ENCODE measurements at regions not wholly inside any gene's neighbourhood (a gene's known extent, or its start where the extent isn't known, plus 50 kb on each side); places are given as distances from the start of the nearest gene placed in this dataset.

GRCh38 chr1:209158851-209159250 lies 424.7 kb upstream of the CAMK1G start:
- H3K36me3 ChIP-seq = no peaks in the 10 kb centered on the region
- no peak overlapping the region for H3K4me3 ChIP-seq
- no peak overlapping the region for H3K27ac ChIP-seq
- H3K27me3 ChIP-seq = no peaks in the 10 kb centered on the region
- 81% methylated on average over 1 of the region's 1 CpG for WGBS
- no peak for TF ChIP-seq EP300 (IDR thresholded peaks at IDR 0.05)
- TF ChIP-seq POLR2AphosphoS5 (IDR thresholded peaks at IDR 0.05) = no peak
- TF ChIP-seq CTCF (IDR thresholded peaks at IDR 0.05) = no peak
- TF ChIP-seq POLR2A (IDR thresholded peaks at IDR 0.05) = no peak
- H3K4me1 ChIP-seq = no peaks in the 10 kb centered on the region
- no peaks in the 10 kb centered on the region for H3K9me3 ChIP-seq
- DNase-seq (ENCODE audit: low spot score in 2 of 2) = no peak

DNA sequence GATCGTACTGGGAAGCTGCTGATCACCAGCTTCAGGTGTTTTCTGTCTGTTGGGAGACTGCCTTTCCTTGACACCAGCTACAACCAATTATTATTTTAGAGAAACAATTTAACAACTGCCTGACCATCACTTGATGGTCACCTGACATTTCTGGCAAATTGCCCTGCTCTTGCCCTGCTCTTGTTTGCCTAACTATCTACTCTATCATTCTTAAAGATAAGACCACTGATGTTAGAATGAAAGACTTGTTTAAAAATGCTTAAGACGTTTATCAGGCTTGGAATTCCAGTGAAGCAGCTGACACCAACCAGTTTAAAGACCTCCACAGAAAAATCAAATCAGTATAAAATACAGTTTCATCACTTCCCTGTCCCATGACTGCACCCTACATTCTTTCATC lies 423.3 kb upstream of the CAMK1G start:
- no peaks in the 10 kb centered on the region for H3K36me3 ChIP-seq
- TF ChIP-seq POLR2AphosphoS5 (IDR thresholded peaks at IDR 0.05) = no peak
- no peak for TF ChIP-seq EP300 (IDR thresholded peaks at IDR 0.05)
- TF ChIP-seq CTCF (IDR thresholded peaks at IDR 0.05) = no peak
- no peak for TF ChIP-seq POLR2A (IDR thresholded peaks at IDR 0.05)
- H3K4me3 ChIP-seq = no peak overlapping the region
- 82% methylated on average over 2 of the region's 2 CpGs for WGBS
- DNase-seq (ENCODE audit: low spot score in 2 of 2) = no peak
- H3K27me3 ChIP-seq = no peaks in the 10 kb centered on the region
- H3K27ac ChIP-seq = no peak overlapping the region
- H3K9me3 ChIP-seq = no peaks in the 10 kb centered on the region
- no peaks in the 10 kb centered on the region for H3K4me1 ChIP-seq

- Histone ChIP-seq H3K36me3 (no peaks in the 10 kb centered on the region), H3K27ac (no peak overlapping the region)
- 77% methylated on average over 3 of the region's 3 CpGs for WGBS
Observed at GRCh38 chr1:209162651-209163050, 420.9 kb upstream of the CAMK1G start.

DNA sequence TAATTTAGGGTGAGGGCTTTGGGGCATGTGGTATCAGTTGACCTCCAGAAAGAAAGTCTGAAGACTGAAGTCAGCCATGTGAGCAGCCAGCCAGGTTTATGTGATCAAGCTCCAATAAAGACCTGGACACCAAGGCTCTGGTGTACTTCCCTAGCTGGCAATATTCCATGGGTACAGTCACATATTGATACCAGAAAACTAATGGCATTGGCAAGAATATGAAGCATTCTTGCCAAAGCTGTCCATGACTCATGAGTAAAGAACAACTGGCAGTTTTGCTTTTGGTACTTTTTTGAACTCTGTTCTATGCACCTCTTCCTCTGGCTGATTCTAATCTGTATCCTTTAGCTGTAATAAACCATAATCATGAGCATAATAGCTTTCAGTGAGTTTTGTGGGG lies 415.3 kb upstream of the CAMK1G start:
- Histone ChIP-seq H3K4me3 (no peak overlapping the region), H3K27ac (no peak overlapping the region), H3K36me3 (no peaks in the 10 kb centered on the region), H3K9me3 (no peaks in the 10 kb centered on the region), H3K4me1 (no peaks in the 10 kb centered on the region), H3K27me3 (no peaks in the 10 kb centered on the region)
- TF ChIP-seq CTCF (IDR thresholded peaks at IDR 0.05) (no peak), POLR2AphosphoS5 (IDR thresholded peaks at IDR 0.05) (no peak), POLR2A (IDR thresholded peaks at IDR 0.05) (no peak), EP300 (IDR thresholded peaks at IDR 0.05) (no peak)
- no peak for DNase-seq (ENCODE audit: low spot score in 2 of 2)

More at GRCh38 chr1:209162651-209163050, 420.9 kb upstream of the CAMK1G start:
- no peak for DNase-seq (ENCODE audit: low spot score in 2 of 2)
- Histone ChIP-seq H3K4me3 (no peak overlapping the region), H3K27me3 (no peaks in the 10 kb centered on the region), H3K4me1 (no peaks in the 10 kb centered on the region), H3K9me3 (no peaks in the 10 kb centered on the region)
- TF ChIP-seq EP300 (IDR thresholded peaks at IDR 0.05) = no peak
- no peak for TF ChIP-seq POLR2AphosphoS5 (IDR thresholded peaks at IDR 0.05)
- TF ChIP-seq POLR2A (IDR thresholded peaks at IDR 0.05) = no peak
- TF ChIP-seq CTCF (IDR thresholded peaks at IDR 0.05) = no peak

DNA sequence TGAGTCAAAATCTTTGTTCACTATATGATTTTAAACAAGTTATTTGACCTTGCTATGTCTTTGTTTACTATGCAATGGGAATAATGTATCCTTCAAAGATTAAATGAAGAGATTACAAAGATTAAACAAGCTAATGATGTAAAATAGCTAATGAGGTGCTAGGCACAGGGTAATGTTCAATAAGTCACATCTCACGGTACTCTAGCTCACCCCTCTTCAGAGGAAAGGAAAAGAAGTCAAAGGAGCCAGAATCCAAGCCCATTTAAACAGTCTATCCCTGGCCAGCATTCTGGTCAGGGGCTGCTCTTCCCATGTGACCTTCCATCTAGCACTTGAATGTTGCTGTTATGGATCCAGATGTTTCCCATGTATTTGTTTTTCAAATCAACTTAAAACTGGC lies 412.4 kb upstream of the CAMK1G start:
- no peak for DNase-seq (ENCODE audit: low spot score in 2 of 2)
- Histone ChIP-seq H3K27me3 (no peaks in the 10 kb centered on the region), H3K4me3 (no peak overlapping the region), H3K9me3 (no peaks in the 10 kb centered on the region), H3K4me1 (no peaks in the 10 kb centered on the region), H3K36me3 (no peaks in the 10 kb centered on the region), H3K27ac (no peak overlapping the region)
- TF ChIP-seq CTCF (IDR thresholded peaks at IDR 0.05) (no peak), EP300 (IDR thresholded peaks at IDR 0.05) (no peak), POLR2A (IDR thresholded peaks at IDR 0.05) (no peak), POLR2AphosphoS5 (IDR thresholded peaks at IDR 0.05) (no peak)
- WGBS = 0% methylated on average over 1 of the region's 1 CpG
